ENCODE measurements at regions not wholly inside any gene's neighbourhood (a gene's known extent, or its start where the extent isn't known, plus 50 kb on each side); places are given as distances from the start of the nearest gene placed in this dataset.
"Not testable (repeated sequence)": the region's sequence is repeated elsewhere in the genome, so short reads cannot be mapped to it uniquely, and the experiment has no call there.

GRCh38 chr5:1736889-1737711 is 62.5 kb downstream of the MRPL36 start:
- CTCF ChIA-PET: interaction anchor here (0.5 kb wide), 1 partner anchor 11 kb away, joined by 3 read pairs; no protein-coding TSS in a partner anchor
- POLR2A ChIA-PET: no interaction called here
- no peaks in the 10 kb centered on the region for H3K36me3 Mint-ChIP-seq

GRCh38 chr5:1736065-1736464 is 63.6 kb downstream of the MRPL36 start:
- no peak overlapping the region for H3K4me3 Mint-ChIP-seq
- H3K4me1 Mint-ChIP-seq (ENCODE audit: low read depth): no peaks in the 10 kb centered on the region
- no peak for DNase-seq
- H3K9me3 Mint-ChIP-seq: peaks cover 5% of the 10 kb centered on the region
- H3K27me3 Mint-ChIP-seq: peaks cover 19% of the 10 kb centered on the region
- ChIA-PET POLR2A (no interaction called here), CTCF (interaction anchor here (0.9 kb wide), 1 partner anchor 54 kb away, joined by 3 read pairs; no protein-coding TSS in a partner anchor)
- H3K36me3 Mint-ChIP-seq: no peaks in the 10 kb centered on the region
- H3K27ac Mint-ChIP-seq: no peak overlapping the region
- intact Hi-C loops (cut with micrococcal nuclease): loop anchor here (10.0 kb wide), 1 partner anchor 69 kb away; the partner anchor contains the start of gene NDUFS6

More at GRCh38 chr5:1736889-1737711, 62.5 kb downstream of the MRPL36 start:
- Mint-ChIP-seq H3K4me3 (no peak overlapping the region), H3K27me3 (peaks cover 17% of the 10 kb centered on the region), H3K27ac (no peak overlapping the region), H3K9me3 (peaks cover 5% of the 10 kb centered on the region), H3K4me1 (ENCODE audit: low read depth) (no peaks in the 10 kb centered on the region)
- intact Hi-C loops (cut with micrococcal nuclease): loop anchor here (10.0 kb wide), 1 partner anchor 68 kb away; the partner anchor contains the start of gene NDUFS6
- DNase-seq: no peak

DNA sequence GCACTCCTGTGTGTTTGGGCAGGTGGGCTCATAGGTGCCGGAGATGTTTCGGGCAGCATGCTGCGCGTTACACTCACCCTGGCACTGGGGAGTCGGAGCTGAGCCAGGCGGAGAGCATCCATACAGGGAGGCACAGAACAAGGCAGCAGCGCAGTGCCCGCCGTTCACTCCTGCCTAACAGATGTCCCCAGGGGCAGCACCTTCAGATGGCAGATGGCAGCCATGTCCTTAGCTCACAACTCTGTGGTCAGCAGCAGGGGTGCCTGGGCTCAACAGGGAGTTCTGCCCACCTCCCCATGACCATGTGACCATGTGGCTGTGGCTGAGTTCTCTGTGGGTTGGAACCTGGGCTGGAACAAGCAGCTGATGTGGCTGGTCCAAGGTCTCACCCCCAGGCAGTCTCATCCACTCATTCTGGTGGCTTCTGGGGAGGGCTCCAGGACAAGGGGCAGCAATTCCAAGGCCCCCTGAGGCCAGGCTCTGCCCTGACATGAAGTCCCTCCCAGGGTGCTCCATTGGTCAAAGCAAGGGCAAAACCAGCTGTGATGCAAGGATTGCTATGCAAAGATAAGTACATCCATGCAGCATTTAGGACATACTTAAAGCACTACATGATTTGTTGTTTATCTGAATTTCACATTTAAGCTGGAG is 64.2 kb downstream of the MRPL36 start:
- ChIA-PET POLR2A (no interaction called here), CTCF (interaction anchor here (0.9 kb wide), 1 partner anchor 54 kb away, joined by 3 read pairs; no protein-coding TSS in a partner anchor)
- Mint-ChIP-seq H3K9me3 (peaks cover 5% of the 10 kb centered on the region), H3K36me3 (no peaks in the 10 kb centered on the region), H3K4me3 (no peak overlapping the region), H3K27me3 (peaks cover 15% of the 10 kb centered on the region), H3K27ac (no peak overlapping the region), H3K4me1 (ENCODE audit: low read depth) (no peaks in the 10 kb centered on the region)
- intact Hi-C loops (cut with micrococcal nuclease): loop anchor here (10.0 kb wide), 1 partner anchor 69 kb away; the partner anchor contains the start of gene NDUFS6
- no peak for DNase-seq

- Mint-ChIP-seq H3K27ac (no peak overlapping the region), H3K36me3 (no peaks in the 10 kb centered on the region), H3K27me3 (peaks cover 12% of the 10 kb centered on the region), H3K4me3 (no peak overlapping the region), H3K9me3 (peaks cover 3% of the 10 kb centered on the region), H3K4me1 (ENCODE audit: low read depth) (no peaks in the 10 kb centered on the region)
- intact Hi-C loops (cut with micrococcal nuclease): loop anchor here (10.0 kb wide), 1 partner anchor 70 kb away; the partner anchor contains the start of gene NDUFS6
- ChIA-PET POLR2A (no interaction called here), CTCF (no interaction called here)
- DNase-seq: no peak
Observed at GRCh38 chr5:1734908-1735289, 64.7 kb downstream of the MRPL36 start.

DNA sequence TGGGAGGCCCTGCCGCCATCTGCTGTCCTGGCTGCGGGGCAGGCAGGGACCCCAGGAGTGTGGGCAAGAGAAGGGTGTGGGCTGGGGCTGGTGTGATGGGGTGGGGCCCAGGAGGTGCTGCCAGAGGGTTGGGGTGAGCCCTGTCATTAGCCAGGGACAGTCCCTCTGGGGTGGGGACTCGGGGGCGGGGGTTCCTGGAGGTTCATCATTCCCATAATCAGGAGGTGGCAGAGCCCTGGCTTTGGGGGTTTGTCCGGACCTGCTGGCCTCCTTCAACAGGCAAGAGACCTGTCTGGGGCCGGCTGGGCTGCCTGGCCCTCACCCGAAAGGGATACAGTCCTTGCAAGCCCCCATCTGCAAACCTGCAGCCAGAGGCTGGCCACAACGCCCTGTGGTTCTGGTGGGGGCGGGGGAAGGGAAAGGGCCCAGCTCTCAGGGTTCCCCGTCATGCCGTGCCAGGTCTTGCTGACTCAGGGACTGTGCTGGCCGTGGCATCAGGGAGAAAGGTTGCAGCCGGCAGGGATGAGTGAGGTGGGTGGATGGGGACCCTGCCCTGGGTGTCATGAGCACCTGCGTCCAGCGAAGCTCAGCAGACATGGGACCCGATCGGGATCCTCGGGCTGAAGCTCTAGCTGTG is 65.2 kb downstream of the MRPL36 start:
- H3K4me3 Mint-ChIP-seq: no peak overlapping the region
- H3K36me3 Mint-ChIP-seq: no peaks in the 10 kb centered on the region
- ChIA-PET POLR2A (no interaction called here), CTCF (no interaction called here)
- H3K27ac Mint-ChIP-seq: no peak overlapping the region
- intact Hi-C loops (cut with micrococcal nuclease): loop anchor here (10.0 kb wide), 1 partner anchor 70 kb away; the partner anchor contains the start of gene NDUFS6
- no peaks in the 10 kb centered on the region for H3K4me1 Mint-ChIP-seq (ENCODE audit: low read depth)
- peaks cover 11% of the 10 kb centered on the region for H3K27me3 Mint-ChIP-seq
- H3K9me3 Mint-ChIP-seq: no peaks in the 10 kb centered on the region
- DNase-seq: no peak

- intact Hi-C loops (cut with micrococcal nuclease): loop anchor here (10.0 kb wide), 1 partner anchor 71 kb away; the partner anchor contains the start of gene NDUFS6
- Mint-ChIP-seq H3K9me3 (no peaks in the 10 kb centered on the region), H3K36me3 (no peaks in the 10 kb centered on the region), H3K27me3 (peaks cover 9% of the 10 kb centered on the region), H3K4me1 (ENCODE audit: low read depth) (no peaks in the 10 kb centered on the region), H3K27ac (no peak overlapping the region), H3K4me3 (no peak overlapping the region)
- ChIA-PET CTCF (no interaction called here), POLR2A (no interaction called here)
- no peak for DNase-seq
Observed at GRCh38 chr5:1733369-1733768, 66.3 kb downstream of the MRPL36 start.

- intact Hi-C loops (cut with micrococcal nuclease): loop anchor here (10.0 kb wide), 1 partner anchor 72 kb away; the partner anchor contains the start of gene NDUFS6
- DNase-seq: no peak
- peaks cover 6% of the 10 kb centered on the region for H3K27me3 Mint-ChIP-seq
- H3K9me3 Mint-ChIP-seq: no peaks in the 10 kb centered on the region
- H3K27ac Mint-ChIP-seq: no peak overlapping the region
- H3K4me1 Mint-ChIP-seq (ENCODE audit: low read depth): no peaks in the 10 kb centered on the region
- ChIA-PET POLR2A (no interaction called here), CTCF (no interaction called here)
- H3K4me3 Mint-ChIP-seq: no peak overlapping the region
- no peaks in the 10 kb centered on the region for H3K36me3 Mint-ChIP-seq
Observed at GRCh38 chr5:1732945-1733344, 66.7 kb downstream of the MRPL36 start.

DNA sequence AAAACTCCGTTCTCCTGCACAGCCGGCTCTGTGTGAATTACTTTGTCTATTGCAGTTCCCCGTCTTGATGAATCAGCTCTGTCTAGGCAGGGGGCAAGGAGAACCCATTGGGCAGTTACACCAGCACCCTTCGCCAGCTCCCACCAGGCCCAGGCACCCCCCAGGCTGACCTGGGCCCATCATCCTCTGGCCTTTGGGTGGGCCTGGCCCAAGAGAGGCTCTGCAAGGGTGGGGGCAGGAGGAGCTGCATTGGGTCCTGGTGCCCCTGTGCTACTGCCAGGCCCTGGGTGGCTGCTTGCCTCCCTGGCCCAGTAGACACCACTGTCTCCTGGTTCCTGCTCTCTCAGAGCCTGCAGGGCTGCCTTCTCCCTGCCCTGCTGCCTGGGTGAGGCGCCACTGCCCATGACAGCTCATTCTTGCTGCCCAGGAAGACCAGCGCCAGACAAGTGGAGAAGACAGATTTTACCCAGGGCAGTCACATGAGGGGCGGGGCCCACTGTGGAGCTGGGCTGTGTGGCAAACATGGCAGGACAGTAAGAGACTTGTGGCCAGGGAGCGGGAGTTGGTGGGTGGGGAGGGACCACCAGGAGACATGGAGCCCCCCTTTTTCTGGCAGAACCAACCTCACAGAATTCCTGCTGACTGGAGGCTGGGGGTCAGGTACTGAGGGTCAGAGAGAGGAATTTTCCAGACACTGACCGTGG is 67.2 kb downstream of the MRPL36 start:
- Mint-ChIP-seq H3K27ac (no peak overlapping the region), H3K36me3 (no peaks in the 10 kb centered on the region), H3K27me3 (peaks cover 6% of the 10 kb centered on the region), H3K9me3 (no peaks in the 10 kb centered on the region), H3K4me1 (ENCODE audit: low read depth) (no peaks in the 10 kb centered on the region), H3K4me3 (no peak overlapping the region)
- POLR2A ChIA-PET: no interaction called here
- CTCF ChIA-PET: no interaction called here
- intact Hi-C loops (cut with micrococcal nuclease): loop anchor here (10.0 kb wide), 1 partner anchor 72 kb away; the partner anchor contains the start of gene NDUFS6
- no peak for DNase-seq

- H3K9me3 Mint-ChIP-seq; DNase-seq; H3K4me3 Mint-ChIP-seq; H3K36me3 Mint-ChIP-seq; POLR2A ChIA-PET; H3K27me3 Mint-ChIP-seq; H3K27ac Mint-ChIP-seq; CTCF ChIA-PET; H3K4me1 Mint-ChIP-seq (ENCODE audit: low read depth): not testable (repeated sequence)
- intact Hi-C loops (cut with micrococcal nuclease): loop anchor here (10.0 kb wide), 1 partner anchor 73 kb away; the partner anchor contains the start of gene NDUFS6
Observed at GRCh38 chr5:1731855-1732237, 67.8 kb downstream of the MRPL36 start.

- ChIA-PET POLR2A (no interaction called here), CTCF (no interaction called here)
- H3K36me3 Mint-ChIP-seq: no peaks in the 10 kb centered on the region
- no peak overlapping the region for H3K4me3 Mint-ChIP-seq
- intact Hi-C loops (cut with micrococcal nuclease): loop anchor here (10.0 kb wide), 1 partner anchor 74 kb away; the partner anchor contains the start of gene NDUFS6
- H3K9me3 Mint-ChIP-seq: no peaks in the 10 kb centered on the region
- no peaks in the 10 kb centered on the region for H3K4me1 Mint-ChIP-seq (ENCODE audit: low read depth)
- DNase-seq: no peak
- no peak overlapping the region for H3K27ac Mint-ChIP-seq
- H3K27me3 Mint-ChIP-seq: peaks cover 8% of the 10 kb centered on the region
Observed at GRCh38 chr5:1731091-1731639, 68.5 kb downstream of the MRPL36 start.

DNA sequence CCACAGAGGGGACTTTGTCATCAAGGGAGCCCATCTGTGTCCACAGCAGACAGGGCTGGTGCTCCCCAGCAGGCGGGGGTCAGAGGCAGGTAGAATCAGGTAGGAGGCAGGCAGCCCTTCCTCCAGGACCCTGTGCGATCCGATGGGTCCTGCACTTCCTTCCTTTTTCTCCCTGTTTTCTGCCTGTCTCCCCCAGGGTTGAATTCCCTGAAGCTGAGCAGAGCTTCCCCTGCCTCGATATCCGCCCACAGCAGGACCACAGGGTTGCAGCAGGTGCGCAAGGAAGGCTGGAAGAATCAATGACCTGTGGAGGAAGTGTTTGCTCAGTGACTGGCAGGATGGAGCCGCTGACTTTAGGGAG is 69.2 kb downstream of the MRPL36 start:
- ChIA-PET CTCF (no interaction called here), POLR2A (no interaction called here)
- peaks cover 5% of the 10 kb centered on the region for H3K4me1 Mint-ChIP-seq (ENCODE audit: low read depth)
- no peak for DNase-seq
- H3K9me3 Mint-ChIP-seq: no peaks in the 10 kb centered on the region
- H3K36me3 Mint-ChIP-seq: no peaks in the 10 kb centered on the region
- intact Hi-C loops (cut with micrococcal nuclease): loop anchor here (10.0 kb wide), 1 partner anchor 74 kb away; the partner anchor contains the start of gene NDUFS6
- H3K4me3 Mint-ChIP-seq: no peak overlapping the region
- H3K27ac Mint-ChIP-seq: no peak overlapping the region
- peaks cover 8% of the 10 kb centered on the region for H3K27me3 Mint-ChIP-seq
